ENCODE measurements at regions not wholly inside any gene's neighbourhood (a gene's known extent, or its start where the extent isn't known, plus 50 kb on each side); places are given as distances from the start of the nearest gene placed in this dataset.

- TF ChIP-seq CTCF (IDR thresholded peaks at IDR 0.05; ENCODE audit: low read depth, low read length) = no peak
- no peak overlapping the region for H3K4me3 ChIP-seq (ENCODE audit: low read depth, low read length)
These were observed 457.4 kb downstream of the TBC1D4 start for GRCh38 chr13:75024602-75025001.

- H3K4me3 ChIP-seq (ENCODE audit: low read depth, low read length) = no peak overlapping the region
- no peak for TF ChIP-seq CTCF (IDR thresholded peaks at IDR 0.05; ENCODE audit: low read depth, low read length)
These were observed 458.4 kb downstream of the TBC1D4 start for GRCh38 chr13:75023609-75024008.

GRCh38 chr13:75021151-75021550, 460.8 kb downstream of the TBC1D4 start:
- no peak overlapping the region for H3K4me3 ChIP-seq (ENCODE audit: low read depth, low read length)
- no peak for TF ChIP-seq CTCF (IDR thresholded peaks at IDR 0.05; ENCODE audit: low read depth, low read length)

- no peak for TF ChIP-seq CTCF (IDR thresholded peaks at IDR 0.05; ENCODE audit: low read depth, low read length)
These were observed 465.7 kb downstream of the TBC1D4 start for GRCh38 chr13:75016225-75016624.

GRCh38 chr13:75013818-75014217, 468.2 kb downstream of the TBC1D4 start:
- no peak for TF ChIP-seq CTCF (IDR thresholded peaks at IDR 0.05; ENCODE audit: low read depth, low read length)
- H3K4me3 ChIP-seq (ENCODE audit: low read depth, low read length) = no peak overlapping the region

More at GRCh38 chr13:75016225-75016624, 465.7 kb downstream of the TBC1D4 start:
- H3K4me3 ChIP-seq (ENCODE audit: low read depth, low read length) = no peak overlapping the region

- TF ChIP-seq CTCF (IDR thresholded peaks at IDR 0.05; ENCODE audit: low read depth, low read length) = no peak
- no peak overlapping the region for H3K4me3 ChIP-seq (ENCODE audit: low read depth, low read length)
These were observed 471.0 kb downstream of the TBC1D4 start for GRCh38 chr13:75010941-75011340.

GRCh38 chr13:75008926-75009325, 473.0 kb downstream of the TBC1D4 start:
- H3K4me3 ChIP-seq (ENCODE audit: low read depth, low read length) = no peak overlapping the region

More at GRCh38 chr13:75008926-75009325, 473.0 kb downstream of the TBC1D4 start:
- TF ChIP-seq CTCF (IDR thresholded peaks at IDR 0.05; ENCODE audit: low read depth, low read length) = no peak
